MG63 (cell line): ENCODE measurements at regions not wholly inside any gene's neighbourhood (a gene's known extent, or its start where the extent isn't known, plus 50 kb on each side); places are given as distances from the start of the nearest gene placed in this dataset.

ENCODE experiments used
- DNase-seq: peaks from one replicate; pipeline ENCODE4 v3.0.0-alpha.2; 2020
- H3K27me3 ChIP-seq: fragments of 250-450 bp; sonication (Bioruptor Pico); 2 replicates; pipeline ENCODE4 v1.5.1; 2020; ENCODE audit warnings: mild to moderate bottlenecking, moderate library complexity
- H3K36me3 ChIP-seq: fragments of 250-450 bp; sonication (Bioruptor Pico); 2 replicates; pipeline ENCODE4 v1.5.1; 2020; ENCODE audit warnings: mild to moderate bottlenecking, moderate library complexity
- H3K4me3 ChIP-seq: fragments of 250-450 bp; sonication (Bioruptor Pico); 2 replicates; pipeline ENCODE4 v1.5.1; 2020; ENCODE audit warnings: mild to moderate bottlenecking, moderate library complexity
- H3K9me3 ChIP-seq: fragments of 250-450 bp; sonication (Bioruptor Pico); 2 replicates; pipeline ENCODE4 v1.5.1; 2020; ENCODE audit warnings: mild to moderate bottlenecking, moderate library complexity

DNA sequence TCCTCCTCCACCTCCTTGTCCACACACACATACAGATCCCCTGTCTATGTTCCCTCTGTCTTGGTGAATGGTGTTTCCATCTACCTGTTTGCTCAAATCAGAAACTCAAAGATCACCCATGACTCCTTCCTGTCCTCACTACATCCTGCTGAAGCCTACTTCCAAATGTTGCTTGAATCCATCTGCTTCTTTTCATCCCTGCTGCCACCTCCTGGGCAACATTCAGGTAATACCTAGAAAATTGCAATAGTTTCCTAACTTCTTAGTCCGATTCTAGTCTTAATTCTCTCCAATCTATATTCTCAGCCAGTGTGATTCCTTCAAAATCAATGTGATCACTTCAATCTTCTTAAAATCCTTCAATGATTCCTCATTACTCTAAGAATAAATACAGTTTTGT is 155.5 kb upstream of the STARD13 start:
- Histone ChIP-seq H3K9me3 (no peaks in the 10 kb centered on the region), H3K36me3 (no peaks in the 10 kb centered on the region), H3K4me3 (no peak overlapping the region), H3K27me3 (no peaks in the 10 kb centered on the region)
- DNase-seq = no peak

- Histone ChIP-seq H3K36me3 (no peaks in the 10 kb centered on the region), H3K4me3 (no peak overlapping the region), H3K9me3 (peaks cover 2% of the 10 kb centered on the region; the same call in 1 of the 2 replicates), H3K27me3 (no peaks in the 10 kb centered on the region)
- DNase-seq = no peak
Observed at GRCh38 chr13:33445024-33445423, 159.5 kb upstream of the STARD13 start.

DNA sequence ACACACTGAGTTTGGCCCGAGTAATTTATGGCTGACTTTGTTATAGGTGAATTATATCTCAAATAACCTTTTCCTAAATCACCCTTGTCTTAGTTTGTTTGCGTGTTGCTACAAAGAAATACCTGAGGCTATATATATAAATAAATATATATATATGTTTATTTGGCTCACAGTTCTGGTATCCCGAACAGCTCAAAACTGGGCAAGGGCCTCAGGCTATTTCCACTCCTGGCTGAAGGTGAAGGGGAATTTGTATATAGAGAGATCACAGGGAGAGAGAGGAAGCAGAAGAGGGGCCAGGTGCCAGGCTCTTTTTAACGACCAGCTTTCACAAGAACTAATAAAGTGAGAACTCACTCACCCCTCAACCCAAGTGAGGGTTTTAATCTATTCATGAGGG is 159.9 kb upstream of the STARD13 start:
- H3K4me3 ChIP-seq = no peak overlapping the region
- H3K9me3 ChIP-seq = peaks cover 2% of the 10 kb centered on the region; the same call in 1 of the 2 replicates
- H3K36me3 ChIP-seq = no peaks in the 10 kb centered on the region
- no peak for DNase-seq
- H3K27me3 ChIP-seq = no peaks in the 10 kb centered on the region

GRCh38 chr13:33446821-33447725 is 161.5 kb upstream of the STARD13 start:
- Histone ChIP-seq H3K9me3 (peaks cover 2% of the 10 kb centered on the region; the same call in 1 of the 2 replicates), H3K4me3 (no peak overlapping the region), H3K36me3 (no peaks in the 10 kb centered on the region), H3K27me3 (no peaks in the 10 kb centered on the region)
- no peak for DNase-seq

- peaks cover 2% of the 10 kb centered on the region; the same call in 1 of the 2 replicates for H3K9me3 ChIP-seq
- no peaks in the 10 kb centered on the region for H3K36me3 ChIP-seq
- H3K4me3 ChIP-seq = no peak overlapping the region
- no peak for DNase-seq
- no peaks in the 10 kb centered on the region for H3K27me3 ChIP-seq
Observed at GRCh38 chr13:33448889-33449288, 163.3 kb upstream of the STARD13 start.

DNA sequence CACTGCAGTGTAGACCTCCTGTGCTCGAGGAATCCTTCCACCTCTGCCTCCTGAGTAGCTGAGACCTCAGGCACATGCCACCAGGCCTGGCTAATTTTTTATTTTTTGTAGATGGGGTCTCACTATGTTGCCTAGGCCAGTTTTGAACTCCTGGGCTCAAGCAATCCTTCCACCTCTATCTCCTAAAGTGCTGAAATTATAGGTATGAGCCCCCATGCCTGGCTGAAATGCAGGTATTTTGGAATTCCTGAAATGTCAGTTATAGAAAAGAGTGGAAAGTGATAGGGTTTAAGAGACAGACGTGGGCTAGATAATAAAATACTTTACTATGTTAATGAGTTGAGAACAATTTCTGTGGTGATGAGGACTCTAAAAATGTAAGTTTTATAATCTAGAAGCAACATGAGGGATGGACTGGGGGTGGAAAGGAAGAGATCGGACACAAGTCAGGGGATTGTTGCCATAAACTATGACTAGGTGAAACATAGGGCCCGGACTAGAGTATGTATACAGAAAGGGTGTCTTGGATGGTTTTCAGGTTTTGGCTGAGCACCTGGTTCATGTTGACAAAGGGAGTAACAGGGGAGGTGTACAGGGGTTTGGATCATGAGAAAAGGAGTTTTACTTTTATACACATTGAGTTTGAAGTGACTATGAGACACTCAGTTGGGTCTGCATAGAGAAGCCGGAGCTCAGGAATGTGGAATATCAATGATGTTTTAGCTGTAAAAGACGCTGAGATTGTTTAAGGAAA is 165.6 kb upstream of the STARD13 start:
- Histone ChIP-seq H3K27me3 (no peaks in the 10 kb centered on the region), H3K4me3 (no peak overlapping the region), H3K36me3 (no peaks in the 10 kb centered on the region), H3K9me3 (peaks cover 2% of the 10 kb centered on the region; the same call in 1 of the 2 replicates)
- DNase-seq = no peak

GRCh38 chr13:33452873-33453517 is 167.4 kb upstream of the STARD13 start:
- H3K9me3 ChIP-seq = peaks cover 2% of the 10 kb centered on the region; the same call in 1 of the 2 replicates
- no peaks in the 10 kb centered on the region for H3K27me3 ChIP-seq
- no peaks in the 10 kb centered on the region for H3K36me3 ChIP-seq
- H3K4me3 ChIP-seq = no peak overlapping the region
- no peak for DNase-seq

GRCh38 chr13:33453936-33454335 is 168.4 kb upstream of the STARD13 start:
- Histone ChIP-seq H3K4me3 (no peak overlapping the region), H3K9me3 (peaks cover 6% of the 10 kb centered on the region; the same call in 1 of the 2 replicates), H3K36me3 (no peaks in the 10 kb centered on the region), H3K27me3 (no peaks in the 10 kb centered on the region)
- DNase-seq = no peak

- peaks cover 15% of the 10 kb centered on the region for H3K9me3 ChIP-seq
- peak; percentile 26 for DNase-seq
- no peaks in the 10 kb centered on the region for H3K27me3 ChIP-seq
- H3K36me3 ChIP-seq = no peaks in the 10 kb centered on the region
- no peak overlapping the region for H3K4me3 ChIP-seq
Observed at GRCh38 chr13:33454844-33455705, 169.5 kb upstream of the STARD13 start.

DNA sequence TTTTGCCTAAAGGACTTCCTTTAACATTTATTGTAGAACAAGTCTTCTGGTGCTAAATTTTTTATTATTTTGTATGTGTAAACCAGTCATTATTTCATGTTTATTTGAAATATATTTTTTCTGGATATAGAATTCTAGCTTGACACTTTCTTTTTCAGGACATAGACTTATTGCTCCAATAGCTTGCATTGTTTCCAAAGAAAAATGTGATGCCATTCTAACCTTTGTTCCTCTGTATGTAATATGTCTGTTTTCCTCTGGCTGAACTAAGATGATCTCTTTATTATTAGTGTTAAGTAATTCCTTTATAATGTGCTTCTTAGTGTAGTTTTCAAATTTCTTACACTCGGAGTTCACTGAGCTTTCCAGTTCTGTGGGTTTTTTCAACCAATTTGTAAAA is 174.1 kb upstream of the STARD13 start:
- Histone ChIP-seq H3K9me3 (peaks cover 15% of the 10 kb centered on the region), H3K27me3 (no peaks in the 10 kb centered on the region), H3K4me3 (no peak overlapping the region), H3K36me3 (no peaks in the 10 kb centered on the region)
- no peak for DNase-seq

DNA sequence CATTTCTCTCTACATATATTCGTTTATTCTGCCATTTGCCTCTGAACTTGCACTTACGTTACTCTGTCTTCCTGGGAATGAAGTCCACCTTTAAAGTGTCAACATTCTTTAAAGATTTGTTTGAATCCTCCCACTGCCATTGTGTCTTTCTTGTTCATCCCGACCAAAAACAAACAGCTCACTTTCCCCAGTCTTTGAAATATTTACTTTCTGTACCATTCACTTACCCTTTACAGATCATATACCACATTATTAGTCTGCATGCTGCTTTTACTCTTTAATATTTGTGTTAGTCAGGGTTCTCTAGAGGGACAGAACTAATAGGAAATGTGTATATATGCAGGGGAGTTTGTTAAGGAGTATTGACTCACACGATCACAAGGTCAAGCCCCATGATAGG is 176.6 kb upstream of the STARD13 start:
- H3K36me3 ChIP-seq = no peaks in the 10 kb centered on the region
- no peak overlapping the region for H3K4me3 ChIP-seq
- H3K9me3 ChIP-seq = peaks cover 15% of the 10 kb centered on the region
- no peaks in the 10 kb centered on the region for H3K27me3 ChIP-seq
- DNase-seq = no peak

- DNase-seq = no peak
- Histone ChIP-seq H3K27me3 (no peaks in the 10 kb centered on the region), H3K36me3 (no peaks in the 10 kb centered on the region), H3K9me3 (peaks cover 7% of the 10 kb centered on the region), H3K4me3 (no peak overlapping the region)
Observed at GRCh38 chr13:33464345-33464744, 178.8 kb upstream of the STARD13 start.

DNA sequence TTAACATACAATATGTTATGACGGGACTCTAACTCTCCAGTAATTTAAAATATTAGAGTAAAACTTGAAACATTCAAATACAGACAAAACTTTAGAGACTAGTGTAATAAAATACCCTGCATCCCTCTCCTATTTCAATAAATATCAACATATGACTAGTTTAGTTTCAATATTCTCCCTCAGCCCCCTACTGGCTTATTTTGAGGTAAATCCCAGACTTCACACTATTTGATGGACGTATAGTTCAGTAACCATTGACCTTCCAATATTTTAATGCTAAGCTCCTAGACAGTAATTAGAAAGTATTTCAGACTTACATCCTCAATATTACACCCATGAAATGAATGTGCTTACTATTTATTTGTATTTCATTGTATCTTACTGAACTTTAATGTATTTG is 180.7 kb upstream of the STARD13 start:
- no peaks in the 10 kb centered on the region for H3K27me3 ChIP-seq
- DNase-seq = no peak
- H3K9me3 ChIP-seq = peaks cover 3% of the 10 kb centered on the region; the same call in 1 of the 2 replicates
- H3K36me3 ChIP-seq = no peaks in the 10 kb centered on the region
- H3K4me3 ChIP-seq = no peak overlapping the region

GRCh38 chr13:33467556-33467955 is 182.0 kb upstream of the STARD13 start:
- no peak for DNase-seq
- Histone ChIP-seq H3K9me3 (peaks cover 3% of the 10 kb centered on the region; the same call in 1 of the 2 replicates), H3K36me3 (no peaks in the 10 kb centered on the region), H3K27me3 (no peaks in the 10 kb centered on the region), H3K4me3 (no peak overlapping the region)

- Histone ChIP-seq H3K36me3 (no peaks in the 10 kb centered on the region), H3K9me3 (peaks cover 15% of the 10 kb centered on the region), H3K27me3 (no peaks in the 10 kb centered on the region), H3K4me3 (no peak overlapping the region)
- DNase-seq = peak; percentile 15
Observed at GRCh38 chr13:33471204-33471603, 185.6 kb upstream of the STARD13 start.

- no peak overlapping the region for H3K4me3 ChIP-seq
- no peaks in the 10 kb centered on the region for H3K27me3 ChIP-seq
- no peaks in the 10 kb centered on the region for H3K36me3 ChIP-seq
- H3K9me3 ChIP-seq = peaks cover 19% of the 10 kb centered on the region
- DNase-seq = no peak
Observed at GRCh38 chr13:33472446-33472845, 186.9 kb upstream of the STARD13 start.
